ENCODE measurements at regions not wholly inside any gene's neighbourhood (a gene's known extent, or its start where the extent isn't known, plus 50 kb on each side); places are given as distances from the start of the nearest gene placed in this dataset.

DNA sequence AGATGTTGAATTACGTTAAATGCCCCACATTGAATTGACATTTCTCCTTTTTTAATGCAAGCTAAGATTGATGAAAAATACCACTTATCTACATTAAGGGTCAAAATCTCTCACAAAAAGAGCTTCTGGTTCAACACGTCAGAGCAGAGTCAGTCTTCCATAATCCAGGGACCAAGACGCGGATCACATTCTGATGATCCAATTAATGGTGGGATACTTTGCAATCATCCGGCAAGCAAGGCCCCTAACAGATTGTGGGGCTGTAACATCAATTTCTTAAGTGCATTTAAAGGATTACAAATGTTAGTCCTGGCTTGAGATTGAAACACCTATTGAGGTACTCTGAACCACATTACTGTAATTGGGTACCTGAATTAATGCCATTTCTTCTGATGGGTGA is 120.2 kb upstream of the ESRRG start:
- TF ChIP-seq POLR2A (IDR thresholded peaks at IDR 0.05) (no peak), POLR2AphosphoS5 (IDR thresholded peaks at IDR 0.05) (no peak)
- TF ChIP-seq, protein P1, sequence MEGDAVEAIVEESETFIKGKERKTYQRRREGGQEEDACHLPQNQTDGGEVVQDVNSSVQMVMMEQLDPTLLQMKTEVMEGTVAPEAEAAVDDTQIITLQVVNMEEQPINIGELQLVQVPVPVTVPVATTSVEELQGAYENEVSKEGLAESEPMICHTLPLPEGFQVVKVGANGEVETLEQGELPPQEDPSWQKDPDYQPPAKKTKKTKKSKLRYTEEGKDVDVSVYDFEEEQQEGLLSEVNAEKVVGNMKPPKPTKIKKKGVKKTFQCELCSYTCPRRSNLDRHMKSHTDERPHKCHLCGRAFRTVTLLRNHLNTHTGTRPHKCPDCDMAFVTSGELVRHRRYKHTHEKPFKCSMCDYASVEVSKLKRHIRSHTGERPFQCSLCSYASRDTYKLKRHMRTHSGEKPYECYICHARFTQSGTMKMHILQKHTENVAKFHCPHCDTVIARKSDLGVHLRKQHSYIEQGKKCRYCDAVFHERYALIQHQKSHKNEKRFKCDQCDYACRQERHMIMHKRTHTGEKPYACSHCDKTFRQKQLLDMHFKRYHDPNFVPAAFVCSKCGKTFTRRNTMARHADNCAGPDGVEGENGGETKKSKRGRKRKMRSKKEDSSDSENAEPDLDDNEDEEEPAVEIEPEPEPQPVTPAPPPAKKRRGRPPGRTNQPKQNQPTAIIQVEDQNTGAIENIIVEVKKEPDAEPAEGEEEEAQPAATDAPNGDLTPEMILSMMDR (IDR thresholded peaks at IDR 0.05): no peak

Data from prostate gland (tissue), 2 donors.